ENCODE measurements at regions not wholly inside any gene's neighbourhood (a gene's known extent, or its start where the extent isn't known, plus 50 kb on each side); places are given as distances from the start of the nearest gene placed in this dataset.

DNA sequence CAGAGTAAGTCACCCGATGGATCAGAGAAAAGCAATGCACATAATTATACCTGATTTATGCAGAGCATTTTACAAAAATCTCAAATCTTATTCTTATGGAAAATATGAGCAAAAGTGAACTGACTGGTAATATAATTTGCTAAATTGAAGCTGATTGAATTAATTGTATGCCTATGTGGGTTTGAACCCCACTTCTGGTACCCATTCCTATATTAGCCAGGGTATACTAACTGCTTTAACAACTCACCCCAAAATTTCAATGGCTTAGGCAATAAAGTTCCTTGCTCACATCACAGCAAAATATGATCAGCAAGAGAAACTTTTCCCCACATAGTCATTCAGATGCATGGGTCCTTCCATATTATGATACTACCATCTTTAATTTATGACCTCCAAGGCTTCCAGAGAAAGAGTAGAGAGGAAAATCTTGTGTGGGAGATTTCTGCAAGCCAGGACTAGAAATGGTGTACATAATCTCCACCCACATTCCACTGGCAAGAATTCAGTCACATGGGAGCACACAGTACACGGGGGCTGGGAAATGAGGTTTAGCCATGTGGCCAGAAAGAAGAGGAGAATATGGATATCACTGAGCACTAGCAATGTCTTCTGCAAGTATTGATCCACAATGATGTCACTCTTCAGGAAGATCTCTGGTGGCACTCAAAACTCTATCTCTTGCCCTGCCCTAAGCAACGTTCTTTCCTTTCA, 640.7 kb downstream of the BCOR start:
- Histone ChIP-seq H3K9me3 (ENCODE audit: control insufficient read depth, low read depth, low read length) (no peaks in the 10 kb centered on the region), H3K9ac (ENCODE audit: control insufficient read depth, extremely low read depth, insufficient read depth, low read length) (no peak overlapping the region), H4K20me1 (ENCODE audit: control insufficient read depth, extremely low read depth, insufficient read depth, low read length) (no peaks in the 10 kb centered on the region), H3K79me2 (ENCODE audit: control insufficient read depth, insufficient read depth, low read length) (no peaks in the 10 kb centered on the region), H3K36me3 (ENCODE audit: control insufficient read depth in 2 of 2, extremely low read depth in 1 of 2, insufficient read depth in 2 of 2, low read length in 2 of 2) (no peaks in the 10 kb centered on the region), H3K4me1 (ENCODE audit: control insufficient read depth, extremely low read depth, insufficient read depth, low read length) (peaks cover 4% of the 10 kb centered on the region), H3K27ac (ENCODE audit: control insufficient read depth, insufficient read depth, low read length) (no peak overlapping the region), H3K27me3 (ENCODE audit: control insufficient read depth, extremely low read depth, insufficient read depth, low read length) (no peaks in the 10 kb centered on the region), H3K4me2 (ENCODE audit: control insufficient read depth, extremely low read depth, insufficient read depth, low read depth, low read length) (no peak overlapping the region), H2AFZ (ENCODE audit: control insufficient read depth, low read length) (no peak overlapping the region), H3K4me3 (ENCODE audit: control insufficient read depth in 2 of 3, extremely low read depth in 1 of 3, insufficient read depth in 2 of 3, low read depth in 1 of 3, low read length in 3 of 3) (no peak overlapping the region), H3K9me1 (ENCODE audit: control insufficient read depth, extremely low read depth, insufficient read depth, low read length) (no peaks in the 10 kb centered on the region)
- DNase-seq (ENCODE audit: low read depth, low spot score): no peak
- TF ChIP-seq CTCF (optimal IDR thresholded peaks at IDR 0.05 in 1 of 3, IDR thresholded peaks at IDR 0.05 in 1 of 3, conservative IDR thresholded peaks at IDR 0.05 in 1 of 3; ENCODE audit: extremely low read depth in 1 of 3, insufficient read depth in 2 of 3, low read length in 3 of 3) (no peak), EZH2 (IDR thresholded peaks at IDR 0.05; ENCODE audit: low read length) (no peak)
- no peak for FAIRE-seq
- dilution Hi-C loops (cut with MboI; ENCODE audit: extremely low pct_ligation_motif_present, low sequenced_read_pairs): no loop called here

DNA sequence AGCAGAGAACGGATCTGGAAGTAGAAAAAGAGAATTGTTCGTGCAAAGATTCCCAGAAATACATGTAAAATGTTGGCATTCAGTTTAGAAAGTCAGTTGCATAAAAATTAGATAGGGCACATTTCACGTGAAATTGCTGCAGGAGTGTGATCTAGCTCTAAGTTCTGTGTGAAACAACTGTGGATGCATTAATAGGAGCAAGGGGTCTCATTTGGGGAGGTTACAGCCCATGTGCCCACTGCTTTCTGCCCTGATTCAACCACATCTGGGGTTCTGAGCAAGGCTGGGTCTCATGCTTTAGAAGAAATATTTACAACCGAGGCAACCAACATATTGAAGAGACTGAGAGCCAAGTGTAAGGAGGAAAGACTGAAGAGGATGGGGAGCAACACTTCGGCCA, 639.0 kb downstream of the BCOR start:
- no peaks in the 10 kb centered on the region for H4K20me1 ChIP-seq (ENCODE audit: control insufficient read depth, extremely low read depth, insufficient read depth, low read length)
- H3K4me3 ChIP-seq (ENCODE audit: control insufficient read depth in 2 of 3, extremely low read depth in 1 of 3, insufficient read depth in 2 of 3, low read depth in 1 of 3, low read length in 3 of 3): no peak overlapping the region
- no peak for FAIRE-seq
- H3K27me3 ChIP-seq (ENCODE audit: control insufficient read depth, extremely low read depth, insufficient read depth, low read length): no peaks in the 10 kb centered on the region
- no peak overlapping the region for H3K27ac ChIP-seq (ENCODE audit: control insufficient read depth, insufficient read depth, low read length)
- TF ChIP-seq EZH2 (IDR thresholded peaks at IDR 0.05; ENCODE audit: low read length): no peak
- TF ChIP-seq CTCF (optimal IDR thresholded peaks at IDR 0.05 in 1 of 3, IDR thresholded peaks at IDR 0.05 in 1 of 3, conservative IDR thresholded peaks at IDR 0.05 in 1 of 3; ENCODE audit: extremely low read depth in 1 of 3, insufficient read depth in 2 of 3, low read length in 3 of 3): no peak
- H3K79me2 ChIP-seq (ENCODE audit: control insufficient read depth, insufficient read depth, low read length): no peaks in the 10 kb centered on the region
- no peaks in the 10 kb centered on the region for H3K9me3 ChIP-seq (ENCODE audit: control insufficient read depth, low read depth, low read length)
- no peaks in the 10 kb centered on the region for H3K9me1 ChIP-seq (ENCODE audit: control insufficient read depth, extremely low read depth, insufficient read depth, low read length)
- DNase-seq (ENCODE audit: low read depth, low spot score): no peak
- dilution Hi-C loops (cut with MboI; ENCODE audit: extremely low pct_ligation_motif_present, low sequenced_read_pairs): no loop called here
- peaks cover 4% of the 10 kb centered on the region for H3K4me1 ChIP-seq (ENCODE audit: control insufficient read depth, extremely low read depth, insufficient read depth, low read length)
- no peak overlapping the region for H3K9ac ChIP-seq (ENCODE audit: control insufficient read depth, extremely low read depth, insufficient read depth, low read length)
- H3K36me3 ChIP-seq (ENCODE audit: control insufficient read depth in 2 of 2, extremely low read depth in 1 of 2, insufficient read depth in 2 of 2, low read length in 2 of 2): no peaks in the 10 kb centered on the region
- H2AFZ ChIP-seq (ENCODE audit: control insufficient read depth, low read length): no peak overlapping the region
- no peak overlapping the region for H3K4me2 ChIP-seq (ENCODE audit: control insufficient read depth, extremely low read depth, insufficient read depth, low read depth, low read length)

All from keratinocyte (primary cell).